A673 (cell line): ENCODE measurements at regions not wholly inside any gene's neighbourhood (a gene's known extent, or its start where the extent isn't known, plus 50 kb on each side); places are given as distances from the start of the nearest gene placed in this dataset.

Source experiments
- BruUV-seq: library from RNA; stranded (reverse); fragments of 400-500 nt; replicated peaks from 2 replicates; lab custom pipeline; 2021; lab: Mats Ljungman, UMichigan
- CTCF ChIA-PET: fragments of 300-600 bp; sonication (Branson Sonifier 250); formaldehyde crosslinking; loops from one replicate; lab custom pipeline; 2022; ENCODE audit warnings: antibody characterized with exemption; lab: Charles Lee
- POLR2A ChIA-PET: fragments of 300-600 bp; sonication (Branson Sonifier 250); formaldehyde crosslinking; loops from one replicate; lab custom pipeline; 2022; ENCODE audit warnings: antibody characterized with exemption; ENCODE audit not compliant: low non-redundant PET; lab: Charles Lee
- DNase-seq: peaks from one replicate; pipeline ENCODE4 v3.0.0-alpha.2; 2015; ENCODE audit warnings: low spot score
- H3K27ac ChIP-seq: fragments of 200-600 bp; sonication (generic); 2 replicates; pipeline ENCODE4 v1.5.1; 2016; ENCODE audit warnings: mixed run types, low read depth, mild to moderate bottlenecking, mixed read lengths, antibody characterized with exemption, low read length; ENCODE audit not compliant: poor library complexity, severe bottlenecking
- H3K27me3 ChIP-seq: fragments of 200-600 bp; sonication (generic); replicated peaks from 2 replicates; pipeline ENCODE4 v1.6.1; 2017; ENCODE audit warnings: mixed run types, low read depth, mild to moderate bottlenecking, mixed read lengths, antibody characterized with exemption, low read length; ENCODE audit not compliant: insufficient read depth, poor library complexity
- H3K36me3 ChIP-seq: fragments of 200-600 bp; sonication (generic); 2 replicates; pipeline ENCODE4 v1.6.1; 2016; ENCODE audit warnings: mixed run types, mild to moderate bottlenecking, mixed read lengths, antibody characterized with exemption, low read length; ENCODE audit not compliant: insufficient read depth, poor library complexity, severe bottlenecking
- H3K4me1 ChIP-seq: fragments of 200-600 bp; sonication (generic); 2 replicates; pipeline ENCODE4 v1.6.1; 2017; ENCODE audit warnings: mixed run types, mild to moderate bottlenecking, mixed read lengths, antibody characterized with exemption, low read length; ENCODE audit not compliant: insufficient read depth, poor library complexity, severe bottlenecking
- H3K4me3 ChIP-seq: fragments of 200-600 bp; sonication (generic); 2 replicates; pipeline ENCODE4 v1.5.1; 2016; ENCODE audit warnings: low read depth, mixed run types, mild to moderate bottlenecking, mixed read lengths, low read length; ENCODE audit not compliant: poor library complexity, severe bottlenecking
- H3K9me3 ChIP-seq: fragments of 200-600 bp; sonication (generic); 2 replicates; pipeline ENCODE4 v1.6.1; 2016; ENCODE audit warnings: mixed run types, low read depth, mild to moderate bottlenecking, mixed read lengths, antibody characterized with exemption, low read length; ENCODE audit not compliant: poor library complexity, severe bottlenecking
- EZH2 ChIP-seq: fragments of 200-600 bp; sonication (generic); IDR thresholded peaks from 2 replicates; pipeline ENCODE4 v1.6.1; 2017; ENCODE audit warnings: borderline replicate concordance, low read depth, mild to moderate bottlenecking, mixed read lengths, antibody characterized with exemption, low read length; ENCODE audit not compliant: poor library complexity, severe bottlenecking
- intact Hi-C: fragments of 100-400 bp; cut with micrococcal nuclease; formaldehyde crosslinking; loops from one replicate; pipeline ENCODE4 v1.10.0; 2022; ENCODE audit not compliant: unreplicated experiment
- TF ChIP-seq, protein P1 (sequence below): fragments of 300-800, 200-600 bp; sonication (generic); conservative IDR thresholded peaks from 2 replicates; pipeline ENCODE4 v1.5.1; 2017; ENCODE audit warnings: low read depth, mild to moderate bottlenecking, antibody characterized with exemption, low read length, moderate library complexity, mixed read lengths

GRCh38 chr21:38660333-38661196 is 145.2 kb upstream of the ETS2 start:
- H3K36me3 ChIP-seq = no peaks in the 10 kb centered on the region
- no peak overlapping the region for H3K27ac ChIP-seq
- intact Hi-C loops = no loop called here
- peak overlapping the region; percentile 21 for H3K4me3 ChIP-seq
- peak; percentile 4 for DNase-seq
- TF ChIP-seq EZH2 = peak; percentile 81
- TF ChIP-seq, protein P1, sequence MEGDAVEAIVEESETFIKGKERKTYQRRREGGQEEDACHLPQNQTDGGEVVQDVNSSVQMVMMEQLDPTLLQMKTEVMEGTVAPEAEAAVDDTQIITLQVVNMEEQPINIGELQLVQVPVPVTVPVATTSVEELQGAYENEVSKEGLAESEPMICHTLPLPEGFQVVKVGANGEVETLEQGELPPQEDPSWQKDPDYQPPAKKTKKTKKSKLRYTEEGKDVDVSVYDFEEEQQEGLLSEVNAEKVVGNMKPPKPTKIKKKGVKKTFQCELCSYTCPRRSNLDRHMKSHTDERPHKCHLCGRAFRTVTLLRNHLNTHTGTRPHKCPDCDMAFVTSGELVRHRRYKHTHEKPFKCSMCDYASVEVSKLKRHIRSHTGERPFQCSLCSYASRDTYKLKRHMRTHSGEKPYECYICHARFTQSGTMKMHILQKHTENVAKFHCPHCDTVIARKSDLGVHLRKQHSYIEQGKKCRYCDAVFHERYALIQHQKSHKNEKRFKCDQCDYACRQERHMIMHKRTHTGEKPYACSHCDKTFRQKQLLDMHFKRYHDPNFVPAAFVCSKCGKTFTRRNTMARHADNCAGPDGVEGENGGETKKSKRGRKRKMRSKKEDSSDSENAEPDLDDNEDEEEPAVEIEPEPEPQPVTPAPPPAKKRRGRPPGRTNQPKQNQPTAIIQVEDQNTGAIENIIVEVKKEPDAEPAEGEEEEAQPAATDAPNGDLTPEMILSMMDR = no peak
- no TSS peak for BruUV-seq
- H3K9me3 ChIP-seq = no peaks in the 10 kb centered on the region
- CTCF ChIA-PET = no interaction called here
- H3K27me3 ChIP-seq = peaks cover 90% of the 10 kb centered on the region
- H3K4me1 ChIP-seq = peaks cover 8% of the 10 kb centered on the region
- POLR2A ChIA-PET = no interaction called here

DNA sequence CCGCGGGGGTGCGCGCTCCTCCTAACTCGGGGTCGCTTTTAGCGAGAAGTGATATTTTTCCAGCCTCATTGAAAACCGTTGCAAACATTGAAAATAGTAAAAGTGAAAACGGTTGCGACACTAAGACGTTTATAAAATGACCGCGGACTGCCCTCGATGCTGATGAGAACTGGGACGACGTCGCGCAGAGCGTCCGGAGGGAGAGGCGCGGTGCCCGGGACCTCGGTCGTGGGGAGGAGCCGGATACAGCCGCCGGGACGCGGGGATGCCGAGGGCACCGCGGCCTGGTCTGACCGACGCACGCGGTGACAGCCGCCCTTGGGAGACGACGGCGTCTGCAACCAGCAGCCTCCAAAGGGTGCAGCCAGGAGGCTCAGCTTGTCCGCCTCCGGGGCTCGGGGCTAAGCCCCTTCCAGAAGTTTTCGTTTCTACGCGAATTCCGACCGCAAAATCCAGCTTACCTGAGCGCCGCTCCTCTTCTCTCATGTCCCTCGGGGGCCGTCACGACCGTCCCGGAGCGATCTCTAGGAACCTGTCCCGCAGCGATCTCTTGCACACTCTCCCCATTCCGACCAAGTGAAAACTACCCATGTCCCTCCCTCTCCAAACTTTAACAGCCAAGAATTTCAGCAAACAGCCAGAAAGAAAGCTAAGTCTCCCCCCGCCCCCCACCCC is 144.4 kb upstream of the ETS2 start:
- peaks cover 82% of the 10 kb centered on the region for H3K27me3 ChIP-seq
- peaks cover 8% of the 10 kb centered on the region for H3K4me1 ChIP-seq
- H3K27ac ChIP-seq = no peak overlapping the region
- no TSS peak for BruUV-seq
- peak; percentile 27 for TF ChIP-seq EZH2
- TF ChIP-seq, protein P1 = no peak
- intact Hi-C loops = no loop called here
- H3K36me3 ChIP-seq = no peaks in the 10 kb centered on the region
- POLR2A ChIA-PET = no interaction called here
- peak overlapping the region; percentile 21 for H3K4me3 ChIP-seq
- DNase-seq = peak; percentile 11
- H3K9me3 ChIP-seq = no peaks in the 10 kb centered on the region
- CTCF ChIA-PET = no interaction called here

DNA sequence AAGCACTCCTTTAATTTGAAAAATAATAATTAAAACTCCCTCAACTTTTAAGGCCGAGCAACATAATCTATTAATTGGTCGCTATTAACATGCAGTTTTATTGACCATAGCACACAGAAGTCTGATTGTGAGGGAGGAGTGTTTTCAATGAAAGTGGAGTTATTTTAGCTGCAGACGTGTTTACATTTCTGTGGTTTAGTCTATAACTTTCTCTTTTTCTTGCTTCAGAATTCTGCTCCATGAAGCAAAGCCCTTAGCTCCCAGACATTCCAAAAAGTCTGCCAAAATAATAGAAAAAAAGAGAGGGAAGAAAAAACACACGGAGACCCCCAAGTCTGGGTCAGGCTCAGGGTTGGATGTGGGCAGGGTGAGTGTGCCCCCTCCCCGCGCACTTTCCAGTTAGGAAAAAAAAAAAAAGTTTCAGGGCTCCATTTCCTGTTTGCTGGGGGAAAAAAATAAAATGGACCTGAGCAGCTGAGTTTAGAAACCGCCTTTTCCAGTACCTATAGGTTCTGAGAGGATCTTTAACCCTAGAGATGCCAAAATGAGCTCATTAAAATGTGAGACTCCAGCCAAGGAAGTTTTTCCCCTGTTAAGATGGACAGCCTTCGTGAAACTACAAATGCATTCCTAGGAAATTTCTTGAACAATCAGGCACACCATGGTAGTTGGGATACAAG is 143.7 kb upstream of the ETS2 start:
- Histone ChIP-seq H3K4me1 (peaks cover 8% of the 10 kb centered on the region), H3K4me3 (no peak overlapping the region), H3K9me3 (no peaks in the 10 kb centered on the region), H3K27me3 (peaks cover 76% of the 10 kb centered on the region), H3K36me3 (no peaks in the 10 kb centered on the region), H3K27ac (no peak overlapping the region)
- ChIA-PET CTCF (no interaction called here), POLR2A (no interaction called here)
- intact Hi-C loops = no loop called here
- TF ChIP-seq, protein P1 = no peak
- TF ChIP-seq EZH2 = no peak
- no peak for DNase-seq
- no TSS peak for BruUV-seq
